Activated naive CD4-positive, alpha-beta T cell treated with anti-CD3 and anti-CD28 coated beads, Interleukin-2, amount 50 U/mL, for 24 hours (primary cell): ENCODE measurements at regions not wholly inside any gene's neighbourhood (a gene's known extent, or its start where the extent isn't known, plus 50 kb on each side); places are given as distances from the start of the nearest gene placed in this dataset.
"Not testable (repeated sequence)": the region's sequence is repeated elsewhere in the genome, so short reads cannot be mapped to it uniquely, and the experiment has no call there.

Experiments used
- H3K27ac Mint-ChIP-seq: one replicate; pipeline ENCODE4 v1.8.0; 2021; ENCODE audit warnings: mild to moderate bottlenecking, mixed read lengths
- H3K27me3 Mint-ChIP-seq: one replicate; pipeline ENCODE4 v1.8.0; 2021; ENCODE audit warnings: mixed read lengths
- H3K36me3 Mint-ChIP-seq: one replicate; pipeline ENCODE4 v1.8.0; 2021; ENCODE audit warnings: mixed read lengths
- H3K4me1 Mint-ChIP-seq: one replicate; pipeline ENCODE4 v1.8.0; 2021; ENCODE audit warnings: mixed read lengths
- H3K4me3 Mint-ChIP-seq: one replicate; pipeline ENCODE4 v1.8.0; 2021; ENCODE audit warnings: mild to moderate bottlenecking, mixed read lengths
- H3K9me3 Mint-ChIP-seq: one replicate; pipeline ENCODE4 v1.8.0; 2021; ENCODE audit warnings: mixed read lengths

DNA sequence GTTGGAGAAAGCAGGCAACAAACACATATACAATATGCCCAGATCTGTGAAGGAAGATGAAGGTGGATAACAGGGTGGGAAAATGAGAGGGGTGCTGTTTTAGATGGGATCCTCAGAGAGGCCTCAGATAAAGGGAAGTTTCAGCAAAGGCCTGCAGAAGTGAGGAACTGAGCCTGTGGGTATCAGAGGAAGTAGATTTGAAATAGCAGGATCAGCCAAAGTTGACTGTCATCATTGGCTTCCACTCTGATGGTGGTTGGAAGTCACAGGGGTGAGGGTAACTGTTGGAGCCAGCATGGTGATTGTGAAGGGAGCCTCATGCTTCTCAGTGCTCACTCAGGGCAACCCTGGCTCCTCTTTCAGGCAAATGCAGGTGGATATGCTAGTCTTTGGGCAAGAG, 607.2 kb upstream of the CLINT1 start:
- H3K27ac Mint-ChIP-seq: no peak overlapping the region
- H3K9me3 Mint-ChIP-seq: no peaks in the 10 kb centered on the region
- H3K4me1 Mint-ChIP-seq: no peaks in the 10 kb centered on the region
- no peak overlapping the region for H3K4me3 Mint-ChIP-seq
- H3K27me3 Mint-ChIP-seq: no peaks in the 10 kb centered on the region
- H3K36me3 Mint-ChIP-seq: no peaks in the 10 kb centered on the region

DNA sequence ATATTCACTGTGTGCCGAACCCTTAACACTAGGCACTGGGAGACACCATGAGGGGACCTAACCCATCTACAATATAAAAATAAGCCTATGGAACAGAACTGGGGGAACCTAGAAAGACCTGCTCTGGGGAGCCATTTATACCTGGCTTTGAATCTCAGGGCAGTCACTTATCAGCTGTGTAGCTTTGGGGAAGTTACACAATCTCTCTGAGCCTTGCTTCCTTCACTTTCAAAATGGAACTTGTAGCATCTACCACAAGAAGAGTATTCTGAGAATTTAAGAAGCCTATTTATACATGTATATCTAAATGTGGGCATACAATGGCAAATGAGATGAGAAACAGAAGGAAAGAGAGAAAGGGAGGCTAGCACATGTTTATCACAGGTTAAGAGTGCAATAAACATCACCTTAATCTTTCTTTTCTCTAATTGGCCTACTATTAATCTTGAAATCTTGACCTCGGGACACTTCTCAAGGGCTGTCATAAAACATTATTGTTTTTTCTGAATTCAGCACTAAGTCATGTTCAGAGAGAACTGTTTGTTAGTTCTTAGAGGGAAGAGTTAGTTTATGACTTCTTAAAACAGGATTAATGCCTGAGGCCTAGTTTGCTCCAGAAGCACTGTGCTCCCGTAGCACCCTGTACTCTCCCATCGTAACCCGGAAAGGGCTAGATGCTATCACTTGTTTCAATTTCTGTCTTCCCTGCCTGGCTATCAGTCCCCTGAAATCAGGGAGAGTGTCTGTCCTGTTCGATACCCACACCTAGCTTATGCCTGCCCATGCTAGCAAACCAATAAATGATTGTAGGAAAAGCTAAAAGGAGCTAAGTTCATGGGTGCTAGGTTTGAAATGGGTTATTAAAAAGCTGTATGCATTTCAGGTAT, 606.4 kb upstream of the CLINT1 start:
- H3K4me3 Mint-ChIP-seq: no peak overlapping the region
- H3K4me1 Mint-ChIP-seq: no peaks in the 10 kb centered on the region
- H3K27me3 Mint-ChIP-seq: no peaks in the 10 kb centered on the region
- H3K27ac Mint-ChIP-seq: no peak overlapping the region
- H3K9me3 Mint-ChIP-seq: no peaks in the 10 kb centered on the region
- H3K36me3 Mint-ChIP-seq: no peaks in the 10 kb centered on the region

DNA sequence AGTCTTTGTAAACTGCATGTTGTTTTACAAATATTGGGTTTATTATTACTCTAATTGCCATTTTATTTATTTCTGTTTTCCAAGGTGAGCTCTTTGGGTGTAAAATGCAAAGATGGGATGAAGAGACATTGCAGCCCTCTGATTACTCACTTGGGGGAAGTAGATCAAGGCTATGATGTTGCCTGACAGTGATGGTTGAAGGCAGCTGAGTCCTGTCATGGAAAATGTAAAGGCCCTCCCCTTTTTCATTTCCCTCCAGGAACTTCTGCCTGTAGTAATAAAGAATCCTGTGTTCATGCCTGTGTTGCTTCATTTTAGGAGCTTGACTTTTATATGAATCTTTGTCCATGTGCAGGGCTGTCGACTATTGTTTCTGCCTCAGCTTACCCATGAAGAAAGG, 605.4 kb upstream of the CLINT1 start:
- Mint-ChIP-seq H3K36me3 (no peaks in the 10 kb centered on the region), H3K4me1 (no peaks in the 10 kb centered on the region), H3K9me3 (no peaks in the 10 kb centered on the region), H3K27me3 (no peaks in the 10 kb centered on the region), H3K4me3 (no peak overlapping the region), H3K27ac (no peak overlapping the region)

DNA sequence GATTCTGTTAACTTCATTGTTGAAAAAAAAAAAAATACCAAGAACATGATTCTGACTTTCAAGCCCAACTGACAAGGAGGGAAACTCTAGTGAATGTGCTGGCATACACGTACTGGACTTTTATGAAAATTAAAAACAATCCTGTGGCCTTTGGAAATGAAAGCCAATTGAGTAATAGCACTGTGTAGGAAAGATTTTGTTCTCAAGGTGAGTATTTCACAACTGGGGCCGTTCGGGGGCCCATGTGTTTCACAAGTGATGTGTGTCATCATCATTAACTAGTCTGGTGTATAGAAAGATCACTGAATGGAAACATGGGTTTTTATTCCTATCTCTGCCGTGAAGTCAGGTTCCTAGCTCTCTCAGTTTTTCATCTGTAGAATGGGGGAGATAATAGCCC, 605.0 kb upstream of the CLINT1 start:
- no peak overlapping the region for H3K4me3 Mint-ChIP-seq
- H3K27me3 Mint-ChIP-seq: no peaks in the 10 kb centered on the region
- H3K36me3 Mint-ChIP-seq: no peaks in the 10 kb centered on the region
- no peak overlapping the region for H3K27ac Mint-ChIP-seq
- H3K4me1 Mint-ChIP-seq: no peaks in the 10 kb centered on the region
- H3K9me3 Mint-ChIP-seq: no peaks in the 10 kb centered on the region

DNA sequence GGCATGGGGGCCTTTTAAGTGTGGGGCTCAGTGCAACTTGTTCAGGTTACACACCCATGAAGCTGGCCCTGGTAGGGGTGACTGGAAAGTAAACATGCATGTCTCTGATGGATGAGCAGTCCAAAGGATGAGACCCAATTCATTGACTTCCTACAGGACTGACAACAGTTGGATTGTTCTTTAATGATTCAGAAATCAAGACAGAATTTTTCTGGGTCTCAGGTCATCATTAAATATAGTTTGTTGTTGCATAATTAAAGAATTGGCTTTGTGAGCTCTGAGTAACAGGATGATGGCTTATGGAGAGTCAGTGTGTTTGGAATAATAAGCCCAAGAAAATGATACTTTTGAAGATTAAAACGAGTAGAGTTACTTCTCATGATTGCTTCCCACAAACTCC, 604.2 kb upstream of the CLINT1 start:
- H3K27ac Mint-ChIP-seq: no peak overlapping the region
- no peaks in the 10 kb centered on the region for H3K36me3 Mint-ChIP-seq
- H3K4me3 Mint-ChIP-seq: no peak overlapping the region
- H3K27me3 Mint-ChIP-seq: no peaks in the 10 kb centered on the region
- no peaks in the 10 kb centered on the region for H3K4me1 Mint-ChIP-seq
- H3K9me3 Mint-ChIP-seq: no peaks in the 10 kb centered on the region

DNA sequence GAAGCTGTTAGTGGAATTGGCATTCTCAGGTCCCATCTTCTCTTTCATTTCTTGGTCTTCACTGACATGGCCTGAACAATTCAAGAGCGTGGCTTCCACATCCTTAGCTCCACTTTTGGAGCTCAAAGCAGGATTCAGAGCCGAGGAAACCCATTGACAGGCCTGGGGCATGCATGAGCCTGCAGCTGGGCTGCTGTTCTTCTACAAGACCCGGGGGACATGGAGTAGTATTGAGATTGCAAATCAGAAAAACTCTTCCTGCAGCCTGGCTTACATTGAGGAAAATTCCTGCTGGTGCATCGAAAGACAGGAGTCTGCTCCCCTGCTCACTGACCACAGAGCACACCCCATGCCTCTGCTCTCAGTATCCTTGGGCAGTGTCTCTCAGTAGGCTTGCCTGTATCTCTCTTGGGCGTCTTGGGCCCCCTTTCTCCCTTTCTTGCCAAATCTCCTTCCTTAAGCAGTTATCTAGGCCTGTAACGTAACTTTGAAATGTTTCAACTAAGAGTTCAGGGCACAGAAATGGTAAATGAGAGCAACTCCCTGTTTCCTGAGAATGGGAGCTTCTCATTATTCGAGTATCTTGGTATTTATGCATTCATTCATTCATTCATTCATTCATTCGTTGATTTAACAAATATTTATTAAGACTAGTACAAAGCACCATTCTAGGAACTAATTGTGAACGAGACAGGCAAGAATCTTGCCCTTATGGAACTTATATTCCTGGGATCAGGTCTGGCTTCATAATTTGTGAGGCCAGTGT, 603.6 kb upstream of the CLINT1 start:
- Mint-ChIP-seq H3K4me1 (no peaks in the 10 kb centered on the region), H3K36me3 (no peaks in the 10 kb centered on the region), H3K4me3 (no peak overlapping the region), H3K27ac (no peak overlapping the region), H3K9me3 (no peaks in the 10 kb centered on the region), H3K27me3 (no peaks in the 10 kb centered on the region)

DNA sequence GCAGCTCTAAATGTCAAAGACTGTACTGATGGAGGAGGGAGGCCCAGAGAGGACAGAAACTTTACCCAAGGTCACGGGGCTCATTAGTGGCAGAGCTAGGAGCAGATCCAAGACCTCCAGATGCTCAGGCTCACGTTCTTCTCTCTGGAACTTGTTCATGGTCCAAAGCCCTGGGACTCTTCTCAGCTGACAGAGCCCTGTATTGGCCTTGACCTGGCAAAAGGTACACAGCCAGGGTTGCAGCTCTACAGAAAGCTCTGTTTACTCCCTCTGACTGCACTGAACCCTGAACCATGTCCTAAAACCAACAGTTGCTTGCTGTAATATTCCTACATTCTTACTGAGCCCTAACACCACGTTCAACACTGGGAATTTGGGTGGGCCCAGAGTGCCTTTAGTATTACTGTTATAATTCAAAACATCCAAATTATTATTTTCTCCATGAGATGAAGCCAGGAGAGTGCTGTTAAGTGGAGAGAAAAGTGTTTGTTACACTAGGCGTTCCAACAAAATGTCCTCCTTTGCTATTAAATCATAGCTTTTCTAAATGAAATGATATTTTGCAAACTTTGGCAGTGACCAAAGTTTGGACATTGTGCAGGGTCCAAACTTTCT, 602.4 kb upstream of the CLINT1 start:
- H3K4me3 Mint-ChIP-seq: no peak overlapping the region
- no peaks in the 10 kb centered on the region for H3K9me3 Mint-ChIP-seq

DNA sequence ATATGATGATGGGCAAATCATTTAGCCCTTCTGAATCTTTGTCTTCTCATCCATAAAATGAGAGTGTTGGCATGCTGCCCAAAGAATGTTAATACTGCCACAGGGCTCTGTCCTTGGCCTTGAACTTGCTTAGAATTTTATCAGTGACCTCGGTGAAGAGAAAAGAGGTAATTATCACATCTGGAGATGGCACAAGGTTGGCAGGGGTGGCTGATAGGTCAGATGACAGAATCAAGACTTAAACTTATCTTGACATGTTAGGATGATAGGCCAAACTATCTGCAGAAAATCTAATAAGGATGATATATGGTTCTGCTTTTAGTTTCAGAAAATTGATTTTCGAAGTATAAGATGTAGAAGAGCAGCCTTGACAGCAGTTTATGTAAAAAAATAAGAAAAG, 599.1 kb upstream of the CLINT1 start:
- Mint-ChIP-seq H3K4me3 (no peak overlapping the region), H3K36me3 (no peaks in the 10 kb centered on the region), H3K4me1 (no peaks in the 10 kb centered on the region), H3K9me3 (no peaks in the 10 kb centered on the region), H3K27me3 (no peaks in the 10 kb centered on the region), H3K27ac (no peak overlapping the region)

More for the DNA sequence above, 602.4 kb upstream of the CLINT1 start:
- H3K36me3 Mint-ChIP-seq: no peaks in the 10 kb centered on the region
- H3K4me1 Mint-ChIP-seq: no peaks in the 10 kb centered on the region
- H3K27ac Mint-ChIP-seq: no peak overlapping the region
- no peaks in the 10 kb centered on the region for H3K27me3 Mint-ChIP-seq

DNA sequence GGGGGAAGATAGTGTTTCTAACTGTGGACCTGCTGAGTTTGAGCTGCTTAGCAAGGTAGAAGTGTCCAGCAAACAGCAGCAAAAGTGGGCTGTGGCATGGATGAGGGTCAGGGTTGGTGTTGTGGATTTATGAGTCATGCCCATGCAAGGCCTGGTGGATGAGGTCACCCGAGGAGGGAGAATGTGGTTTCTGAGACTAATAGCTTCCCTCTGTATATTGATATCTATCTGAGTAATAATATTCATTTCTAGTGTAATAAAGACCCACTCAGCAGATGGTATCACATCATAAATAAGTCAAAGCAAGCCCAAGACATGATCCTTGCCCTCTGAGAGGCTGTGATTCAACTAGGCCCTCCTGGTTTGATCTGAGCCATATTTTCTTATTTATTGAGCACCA, 597.8 kb upstream of the CLINT1 start:
- Mint-ChIP-seq H3K27me3 (no peaks in the 10 kb centered on the region), H3K9me3 (no peaks in the 10 kb centered on the region), H3K4me1 (no peaks in the 10 kb centered on the region), H3K27ac (no peak overlapping the region), H3K36me3 (no peaks in the 10 kb centered on the region), H3K4me3 (no peak overlapping the region)

DNA sequence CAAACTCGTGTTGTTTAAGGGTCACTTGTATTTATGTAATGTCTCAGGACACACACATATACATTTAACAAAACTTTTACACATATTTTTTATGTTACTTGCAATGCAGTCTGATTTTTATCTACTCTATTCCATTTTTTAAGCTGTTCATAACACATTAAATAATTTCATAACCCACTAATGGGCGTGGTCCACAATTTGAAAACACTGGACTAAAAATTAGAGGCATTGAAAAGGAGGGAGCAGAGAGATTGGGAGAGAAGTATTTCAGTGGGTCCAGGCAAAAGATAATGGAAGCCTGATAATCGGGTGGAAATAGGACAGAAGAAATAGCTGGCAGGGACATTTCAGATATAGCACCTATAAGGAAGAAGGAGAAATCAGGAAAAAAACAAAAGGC, 597.3 kb upstream of the CLINT1 start:
- Mint-ChIP-seq H3K27ac (no peak overlapping the region), H3K4me1 (no peaks in the 10 kb centered on the region), H3K4me3 (no peak overlapping the region), H3K27me3 (no peaks in the 10 kb centered on the region), H3K36me3 (no peaks in the 10 kb centered on the region), H3K9me3 (no peaks in the 10 kb centered on the region)

DNA sequence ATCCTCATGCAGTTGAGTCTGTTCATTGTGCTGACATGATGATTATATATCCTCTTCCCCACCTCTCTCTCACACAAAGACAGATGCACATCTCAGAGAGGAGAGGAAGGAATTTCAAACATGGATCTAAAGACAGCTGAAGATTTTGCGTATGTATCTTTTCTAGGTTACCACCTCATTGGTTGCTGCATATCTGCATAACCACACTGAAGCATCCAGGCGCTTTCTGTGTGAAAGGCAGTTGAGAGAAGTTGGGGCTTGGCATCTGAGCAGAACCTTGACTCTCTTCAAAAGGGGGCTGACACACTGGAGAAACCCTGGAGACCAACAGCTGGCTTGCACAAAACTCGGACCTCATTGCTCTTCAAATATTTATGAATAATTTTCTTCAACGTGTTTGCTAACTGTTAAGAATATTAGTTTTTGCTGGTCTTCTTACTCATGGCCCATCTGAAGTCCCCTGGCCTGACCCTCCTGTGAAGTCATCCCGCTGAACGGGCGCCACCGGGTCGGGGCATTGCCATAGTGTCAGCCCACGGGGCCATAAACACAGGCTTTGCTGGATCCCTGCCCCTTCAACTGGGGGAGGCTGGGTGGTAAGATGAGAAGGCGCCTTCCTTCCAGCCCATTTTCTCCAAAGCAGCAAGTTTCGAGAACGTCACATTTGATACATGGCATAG, 593.2 kb upstream of the CLINT1 start:
- Mint-ChIP-seq H3K36me3 (no peaks in the 10 kb centered on the region), H3K27me3 (no peaks in the 10 kb centered on the region), H3K27ac (no peak overlapping the region), H3K4me3 (no peak overlapping the region), H3K4me1 (no peaks in the 10 kb centered on the region), H3K9me3 (no peaks in the 10 kb centered on the region)

DNA sequence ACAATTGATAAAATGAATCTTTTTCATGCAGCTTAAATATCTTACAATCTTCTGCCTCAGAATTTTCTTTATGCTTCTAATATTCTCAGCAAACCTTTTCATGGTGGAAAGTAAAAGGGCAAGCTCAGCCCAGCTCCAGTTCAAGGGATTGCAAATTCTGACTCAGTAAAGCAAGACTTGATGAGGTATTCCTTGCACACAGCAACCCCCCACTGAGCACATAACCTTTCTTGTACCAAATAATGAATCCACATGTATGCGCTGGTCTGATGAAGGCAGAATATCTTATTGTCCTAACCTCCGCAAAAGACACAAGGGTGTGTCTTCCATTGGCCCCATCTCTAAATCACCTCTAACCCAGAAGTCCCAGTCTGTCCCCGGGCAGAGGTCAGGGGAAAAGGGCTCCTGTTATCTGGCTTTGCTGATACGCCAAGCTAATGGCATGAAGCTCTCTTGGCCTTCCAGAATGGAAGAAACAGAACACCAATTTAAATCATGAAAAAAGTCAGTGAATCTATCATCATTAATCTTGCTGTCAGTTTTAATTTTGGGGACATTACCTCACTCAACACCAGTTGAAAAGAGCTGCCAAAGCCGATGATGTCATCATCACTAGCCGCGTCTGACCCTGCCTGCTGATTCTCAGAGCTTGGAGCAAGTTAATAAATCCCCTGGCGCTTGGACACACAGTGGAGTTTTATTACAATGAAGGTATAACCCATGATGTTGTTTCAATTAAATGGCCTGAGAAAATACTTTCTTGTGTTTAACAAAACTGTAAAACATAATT, 592.5 kb upstream of the CLINT1 start:
- no peak overlapping the region for H3K4me3 Mint-ChIP-seq
- no peaks in the 10 kb centered on the region for H3K36me3 Mint-ChIP-seq
- H3K27me3 Mint-ChIP-seq: no peaks in the 10 kb centered on the region
- H3K27ac Mint-ChIP-seq: no peak overlapping the region
- no peaks in the 10 kb centered on the region for H3K4me1 Mint-ChIP-seq
- no peaks in the 10 kb centered on the region for H3K9me3 Mint-ChIP-seq

DNA sequence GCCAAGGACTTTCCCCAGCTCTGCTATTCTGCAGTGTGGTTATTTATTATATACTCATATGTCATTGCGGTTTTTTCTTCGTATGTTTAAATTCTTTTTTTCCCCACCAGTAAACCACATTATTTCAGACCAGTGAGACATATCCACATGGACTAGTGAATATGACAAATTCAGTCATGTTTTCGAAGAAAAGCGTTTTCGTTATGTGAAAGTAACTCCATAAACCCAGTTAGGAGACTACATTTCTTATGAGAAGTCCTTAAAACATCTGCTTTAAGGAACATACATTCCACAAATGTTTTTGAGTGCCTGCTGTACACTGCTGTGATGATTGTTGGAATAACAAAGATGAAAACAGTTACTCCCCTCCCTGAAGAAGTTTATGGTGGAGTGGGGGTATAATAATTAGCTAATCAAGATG, 591.8 kb upstream of the CLINT1 start:
- no peaks in the 10 kb centered on the region for H3K4me1 Mint-ChIP-seq
- peaks cover 3% of the 10 kb centered on the region for H3K36me3 Mint-ChIP-seq
- H3K4me3 Mint-ChIP-seq: no peak overlapping the region
- H3K27ac Mint-ChIP-seq: no peak overlapping the region
- H3K9me3 Mint-ChIP-seq: peaks cover 3% of the 10 kb centered on the region
- H3K27me3 Mint-ChIP-seq: no peaks in the 10 kb centered on the region

DNA sequence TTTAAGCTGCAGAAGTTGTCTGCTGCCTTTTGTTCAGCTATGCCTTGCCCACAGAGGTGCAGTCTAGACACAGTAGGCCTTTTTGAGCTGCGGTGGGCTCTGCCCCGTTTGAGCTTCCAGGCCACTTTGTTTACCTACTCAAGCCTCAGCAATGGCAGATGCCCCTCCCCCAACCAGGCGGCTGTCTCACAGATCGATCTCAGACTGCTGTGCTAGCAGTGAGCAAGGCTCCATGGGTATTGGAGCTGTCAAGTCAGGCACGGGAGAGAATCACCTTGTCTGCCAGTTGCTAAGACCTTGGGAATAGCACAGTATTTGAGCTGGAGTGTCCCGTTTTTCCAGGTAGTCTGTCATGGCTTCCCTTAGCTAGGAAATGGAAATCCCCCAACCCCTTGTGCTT, 587.8 kb upstream of the CLINT1 start:
- H3K4me1 Mint-ChIP-seq, H3K36me3 Mint-ChIP-seq, H3K9me3 Mint-ChIP-seq, H3K27ac Mint-ChIP-seq, H3K4me3 Mint-ChIP-seq, H3K27me3 Mint-ChIP-seq: not testable (repeated sequence)

DNA sequence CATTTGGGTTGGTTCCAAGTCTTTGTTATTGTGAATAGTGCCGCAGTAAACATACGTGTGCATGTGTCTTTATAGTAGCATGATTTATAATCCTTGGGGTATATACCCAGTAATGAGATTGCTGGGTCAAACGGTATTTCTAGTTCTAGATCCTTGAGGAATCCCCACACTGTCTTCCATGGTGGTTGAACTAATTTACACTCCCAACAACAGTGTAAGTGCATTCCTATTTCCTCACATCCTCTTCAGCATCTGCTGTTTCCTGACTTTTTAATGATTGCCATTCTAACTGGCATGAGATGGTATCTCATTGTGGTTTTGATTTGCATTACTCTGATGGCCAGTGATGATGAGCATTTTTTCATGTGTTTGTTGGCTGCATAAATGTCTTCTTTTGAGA, 580.3 kb upstream of the CLINT1 start:
- not testable (repeated sequence) for H3K27me3 Mint-ChIP-seq, H3K36me3 Mint-ChIP-seq, H3K27ac Mint-ChIP-seq, H3K9me3 Mint-ChIP-seq, H3K4me3 Mint-ChIP-seq
- peaks cover 26% of the 10 kb centered on the region for H3K4me1 Mint-ChIP-seq
